ENCODE measurements at regions not wholly inside any gene's neighbourhood (a gene's known extent, or its start where the extent isn't known, plus 50 kb on each side); places are given as distances from the start of the nearest gene placed in this dataset.

DNA sequence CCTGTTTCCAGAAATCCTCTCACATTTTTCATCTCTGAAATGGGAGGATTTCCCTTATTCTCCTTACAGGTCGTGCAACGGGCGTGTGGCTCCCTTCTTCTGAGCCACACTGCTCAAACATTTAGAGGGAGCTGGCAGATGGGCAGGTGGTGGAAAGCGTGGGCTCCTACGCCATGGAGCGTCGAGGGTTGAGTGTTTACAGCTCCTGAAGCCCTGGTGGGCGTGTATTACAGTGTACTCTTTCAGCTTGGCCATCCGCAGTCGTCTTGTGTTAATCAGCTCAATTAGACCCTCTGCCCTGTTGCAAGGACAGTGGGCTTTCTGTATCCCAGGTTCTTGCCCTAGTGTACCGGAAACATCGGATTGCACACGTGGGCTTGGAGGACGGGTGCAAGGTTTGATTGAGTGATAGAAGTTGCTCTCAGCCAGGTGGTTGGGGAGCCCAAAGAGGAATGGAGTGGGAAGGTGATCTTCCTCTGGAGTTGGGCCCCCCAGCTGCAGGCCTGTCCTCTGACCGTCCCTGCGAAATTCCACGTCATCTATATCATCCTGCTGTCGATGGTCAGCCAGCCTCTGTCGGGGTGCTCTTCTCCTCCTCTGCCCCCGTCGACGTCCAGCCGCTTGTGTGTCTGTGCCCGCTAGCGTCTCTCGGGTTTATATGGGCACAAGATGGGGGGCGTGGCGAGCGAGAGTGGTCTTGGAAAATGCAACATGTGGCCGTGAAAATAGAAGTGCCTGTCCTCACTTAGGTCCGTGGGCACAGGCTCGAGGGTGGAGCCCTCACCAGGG, 120.3 kb upstream of the DSEL start:
- POLR2A ChIA-PET, result no interaction called here
- TF ChIP-seq SIN3A (IDR thresholded peaks at IDR 0.05; ENCODE audit: borderline replicate concordance, insufficient read depth, low read depth, low read length), result no peak
- no peak for TF ChIP-seq TCF7L2 (IDR thresholded peaks at IDR 0.05; ENCODE audit: low read depth, low read length)
- no peak for TF ChIP-seq POLR2AphosphoS5 (IDR thresholded peaks at IDR 0.05; ENCODE audit: low read depth, low read length)
- TF ChIP-seq, protein P1, sequence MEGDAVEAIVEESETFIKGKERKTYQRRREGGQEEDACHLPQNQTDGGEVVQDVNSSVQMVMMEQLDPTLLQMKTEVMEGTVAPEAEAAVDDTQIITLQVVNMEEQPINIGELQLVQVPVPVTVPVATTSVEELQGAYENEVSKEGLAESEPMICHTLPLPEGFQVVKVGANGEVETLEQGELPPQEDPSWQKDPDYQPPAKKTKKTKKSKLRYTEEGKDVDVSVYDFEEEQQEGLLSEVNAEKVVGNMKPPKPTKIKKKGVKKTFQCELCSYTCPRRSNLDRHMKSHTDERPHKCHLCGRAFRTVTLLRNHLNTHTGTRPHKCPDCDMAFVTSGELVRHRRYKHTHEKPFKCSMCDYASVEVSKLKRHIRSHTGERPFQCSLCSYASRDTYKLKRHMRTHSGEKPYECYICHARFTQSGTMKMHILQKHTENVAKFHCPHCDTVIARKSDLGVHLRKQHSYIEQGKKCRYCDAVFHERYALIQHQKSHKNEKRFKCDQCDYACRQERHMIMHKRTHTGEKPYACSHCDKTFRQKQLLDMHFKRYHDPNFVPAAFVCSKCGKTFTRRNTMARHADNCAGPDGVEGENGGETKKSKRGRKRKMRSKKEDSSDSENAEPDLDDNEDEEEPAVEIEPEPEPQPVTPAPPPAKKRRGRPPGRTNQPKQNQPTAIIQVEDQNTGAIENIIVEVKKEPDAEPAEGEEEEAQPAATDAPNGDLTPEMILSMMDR (IDR thresholded peaks at IDR 0.05), result no peak
- TF ChIP-seq, protein P2, sequence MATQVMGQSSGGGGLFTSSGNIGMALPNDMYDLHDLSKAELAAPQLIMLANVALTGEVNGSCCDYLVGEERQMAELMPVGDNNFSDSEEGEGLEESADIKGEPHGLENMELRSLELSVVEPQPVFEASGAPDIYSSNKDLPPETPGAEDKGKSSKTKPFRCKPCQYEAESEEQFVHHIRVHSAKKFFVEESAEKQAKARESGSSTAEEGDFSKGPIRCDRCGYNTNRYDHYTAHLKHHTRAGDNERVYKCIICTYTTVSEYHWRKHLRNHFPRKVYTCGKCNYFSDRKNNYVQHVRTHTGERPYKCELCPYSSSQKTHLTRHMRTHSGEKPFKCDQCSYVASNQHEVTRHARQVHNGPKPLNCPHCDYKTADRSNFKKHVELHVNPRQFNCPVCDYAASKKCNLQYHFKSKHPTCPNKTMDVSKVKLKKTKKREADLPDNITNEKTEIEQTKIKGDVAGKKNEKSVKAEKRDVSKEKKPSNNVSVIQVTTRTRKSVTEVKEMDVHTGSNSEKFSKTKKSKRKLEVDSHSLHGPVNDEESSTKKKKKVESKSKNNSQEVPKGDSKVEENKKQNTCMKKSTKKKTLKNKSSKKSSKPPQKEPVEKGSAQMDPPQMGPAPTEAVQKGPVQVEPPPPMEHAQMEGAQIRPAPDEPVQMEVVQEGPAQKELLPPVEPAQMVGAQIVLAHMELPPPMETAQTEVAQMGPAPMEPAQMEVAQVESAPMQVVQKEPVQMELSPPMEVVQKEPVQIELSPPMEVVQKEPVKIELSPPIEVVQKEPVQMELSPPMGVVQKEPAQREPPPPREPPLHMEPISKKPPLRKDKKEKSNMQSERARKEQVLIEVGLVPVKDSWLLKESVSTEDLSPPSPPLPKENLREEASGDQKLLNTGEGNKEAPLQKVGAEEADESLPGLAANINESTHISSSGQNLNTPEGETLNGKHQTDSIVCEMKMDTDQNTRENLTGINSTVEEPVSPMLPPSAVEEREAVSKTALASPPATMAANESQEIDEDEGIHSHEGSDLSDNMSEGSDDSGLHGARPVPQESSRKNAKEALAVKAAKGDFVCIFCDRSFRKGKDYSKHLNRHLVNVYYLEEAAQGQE (IDR thresholded peaks at IDR 0.05; ENCODE audit: insufficient read depth in 1 of 2, low read depth in 2 of 2, low read length in 1 of 2), result no peak
- ATAC-seq (no peak), DNase-seq (ENCODE audit: low read depth, low spot score) (no peak)
- Histone ChIP-seq H3K36me3 (ENCODE audit: control insufficient read depth, insufficient read depth, low read length) (no peaks in the 10 kb centered on the region), H3K4me1 (ENCODE audit: control insufficient read depth, insufficient read depth, low read length) (no peaks in the 10 kb centered on the region), H3K4me3 (ENCODE audit: low read depth in 2 of 2, low read length in 2 of 2) (no peak overlapping the region), H3K27me3 (ENCODE audit: control insufficient read depth, insufficient read depth, low read length) (no peaks in the 10 kb centered on the region), H3K9me3 (ENCODE audit: control insufficient read depth, insufficient read depth, low read depth, low read length) (no peaks in the 10 kb centered on the region), H3K27ac (ENCODE audit: low read length) (no peak overlapping the region)
- intact Hi-C loops (cut with micrococcal nuclease; ENCODE audit: unreplicated experiment) (no loop called here), in situ Hi-C loops (cut with HindIII; ENCODE audit: low pct_unique_long_range_greater_than_20kb, low sequenced_read_pairs) (no loop called here)
- CTCF ChIA-PET, result no interaction called here
- no TSS peak for BruUV-seq (replicated peaks)

DNA sequence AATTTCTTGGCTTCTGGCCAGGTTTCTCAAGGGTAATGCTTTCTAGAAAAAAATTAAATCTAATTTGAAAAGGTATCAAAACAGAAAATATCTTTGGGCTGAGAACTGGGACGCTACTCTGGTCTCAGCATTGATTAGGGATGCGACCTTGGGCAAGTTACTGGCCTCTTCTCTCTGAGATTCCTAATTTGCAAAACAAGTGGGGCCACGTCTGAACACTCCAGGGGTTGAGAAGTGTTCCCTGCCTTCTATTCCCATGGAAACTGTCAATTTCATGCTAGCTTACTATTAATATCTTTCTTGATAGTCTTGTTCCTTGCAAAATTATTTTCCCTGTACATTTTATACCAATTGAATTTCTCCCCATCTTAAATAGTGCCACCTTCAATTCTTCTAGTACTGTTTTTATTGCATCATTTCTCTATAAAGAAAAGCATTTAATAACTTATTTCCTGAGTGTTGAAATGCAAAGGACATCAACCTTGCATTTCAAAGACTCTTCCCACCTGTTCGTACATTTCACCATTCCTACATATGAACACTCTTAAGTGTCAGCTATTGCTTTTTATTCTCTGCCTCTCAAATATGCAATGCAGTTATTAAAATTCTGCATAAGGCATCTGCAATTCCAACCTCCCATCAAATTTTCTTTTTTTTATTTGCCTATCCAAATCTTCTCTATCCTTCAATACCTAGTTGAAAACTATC, 118.3 kb upstream of the DSEL start:
- DNase-seq (ENCODE audit: low read depth, low spot score), result no peak
- Histone ChIP-seq H3K36me3 (ENCODE audit: control insufficient read depth, insufficient read depth, low read length) (no peaks in the 10 kb centered on the region), H3K27me3 (ENCODE audit: control insufficient read depth, insufficient read depth, low read length) (no peaks in the 10 kb centered on the region), H3K4me1 (ENCODE audit: control insufficient read depth, insufficient read depth, low read length) (no peaks in the 10 kb centered on the region), H3K9me3 (ENCODE audit: control insufficient read depth, insufficient read depth, low read depth, low read length) (no peaks in the 10 kb centered on the region), H3K4me3 (ENCODE audit: low read depth in 2 of 2, low read length in 2 of 2) (no peak overlapping the region), H3K27ac (ENCODE audit: low read length) (no peak overlapping the region)
- no TSS peak for BruUV-seq (replicated peaks)
- POLR2A ChIA-PET, result no interaction called here
- no peak for ATAC-seq
- CTCF ChIA-PET, result no interaction called here
- in situ Hi-C loops (cut with HindIII; ENCODE audit: low pct_unique_long_range_greater_than_20kb, low sequenced_read_pairs) (no loop called here), intact Hi-C loops (cut with micrococcal nuclease; ENCODE audit: unreplicated experiment) (no loop called here)
- no peak for TF ChIP-seq POLR2AphosphoS5 (IDR thresholded peaks at IDR 0.05; ENCODE audit: low read depth, low read length)
- TF ChIP-seq, protein P1 (IDR thresholded peaks at IDR 0.05), result no peak
- TF ChIP-seq SIN3A (IDR thresholded peaks at IDR 0.05; ENCODE audit: borderline replicate concordance, insufficient read depth, low read depth, low read length), result no peak
- no peak for TF ChIP-seq TCF7L2 (IDR thresholded peaks at IDR 0.05; ENCODE audit: low read depth, low read length)
- TF ChIP-seq, protein P2 (IDR thresholded peaks at IDR 0.05; ENCODE audit: insufficient read depth in 1 of 2, low read depth in 2 of 2, low read length in 1 of 2), result no peak
